GM12878 (cell line): ENCODE measurements at regions not wholly inside any gene's neighbourhood (a gene's known extent, or its start where the extent isn't known, plus 50 kb on each side); places are given as distances from the start of the nearest gene placed in this dataset.
A peak's percentile ranks its signal among the peaks of the same experiment; 100 is the strongest.

Source experiments
- ATAC-seq: fragments of 200-7000 bp; cut with Tn5 transposase; 3 replicates; pipeline ENCODE4 v1.9.1; 2020; ENCODE audit warnings: mild to moderate bottlenecking, moderate library complexity
- BruUV-seq: library from RNA; stranded (reverse); fragments of 400-500 nt; replicated peaks from 2 replicates; lab custom pipeline; 2021; lab: Mats Ljungman, UMichigan
- CTCF ChIA-PET: fragments of 300-600 bp; sonication (Branson Sonifier 250); formaldehyde crosslinking; extraction: SDS; loops from one replicate; lab custom pipeline; 2021; ENCODE audit warnings: inconsistent platforms; lab: Yijun Ruan, JAX
- POLR2A ChIA-PET: fragments of 350-600 bp; formaldehyde crosslinking; extraction: SDS; loops from one replicate; lab custom pipeline; 2021; ENCODE audit warnings: inconsistent platforms; lab: Charles Lee
- RAD21 ChIA-PET: fragments of 300-600 bp; sonication (Branson Sonifier 250); formaldehyde crosslinking; loops from one replicate; lab custom pipeline; 2023; ENCODE audit warnings: antibody characterized with exemption; ENCODE audit not compliant: unreplicated experiment; lab: Charles Lee
- SMC1A ChIA-PET: fragments of 300-600 bp; sonication (Branson Sonifier 250); formaldehyde crosslinking; loops from one replicate; lab custom pipeline; 2023; ENCODE audit not compliant: unreplicated experiment, uncharacterized antibody; lab: Charles Lee
- DNase-seq: peaks from one replicate; pipeline ENCODE4 v3.0.0-alpha.2; 2011; ENCODE audit warnings: low read depth, low spot score
- FAIRE-seq: peaks from 3 replicates; lab custom pipeline; 2011; peaks lifted over from hg19 to GRCh38; lab: Jason Lieb, UNC
- H2AFZ ChIP-seq: 2 replicates; pipeline ENCODE4 v1.6.0; 2011; ENCODE audit warnings: low read depth, low read length, control low read depth; ENCODE audit not compliant: control insufficient read depth
- H3K27ac ChIP-seq: 2 replicates; pipeline ENCODE4 v1.5.1; 2011; ENCODE audit warnings: control low read depth; ENCODE audit not compliant: control insufficient read depth, insufficient read depth
- H3K27me3 ChIP-seq, 2 experiments: replicated peaks in 1 of 2; 2 replicates each; pipeline versions ENCODE4 v1.6.0 to v1.6.1; 2011; ENCODE audit warnings: low read length in 1 of 2; ENCODE audit not compliant: control insufficient read depth in 2 of 2, insufficient read depth in 2 of 2
- H3K36me3 ChIP-seq, 2 experiments: 2 replicates each; pipeline ENCODE4 v1.5.1; 2011; ENCODE audit warnings: low read length in 1 of 2; ENCODE audit not compliant: control insufficient read depth in 2 of 2, insufficient read depth in 2 of 2
- H3K4me1 ChIP-seq: 2 replicates; pipeline ENCODE4 v1.6.1; 2011; ENCODE audit warnings: mild to moderate bottlenecking, low read length, moderate library complexity, mixed read lengths; ENCODE audit not compliant: control insufficient read depth, insufficient read depth
- H3K4me2 ChIP-seq: 2 replicates; pipeline ENCODE4 v1.6.0; 2011; ENCODE audit warnings: control low read depth; ENCODE audit not compliant: control insufficient read depth, insufficient read depth
- H3K4me3 ChIP-seq: fragments of 200-600 bp; sonication (generic); 2 replicates; pipeline ENCODE4 v1.5.1; 2016
- H3K79me2 ChIP-seq: 2 replicates; pipeline ENCODE4 v1.6.0; 2011; ENCODE audit warnings: low read length; ENCODE audit not compliant: control insufficient read depth, insufficient read depth
- H3K9ac ChIP-seq: 2 replicates; pipeline ENCODE4 v1.8.0; 2011; ENCODE audit warnings: low read length, control low read depth, mixed read lengths; ENCODE audit not compliant: control insufficient read depth, insufficient read depth
- H3K9me3 ChIP-seq: replicated peaks from 3 replicates; pipeline ENCODE4 v1.5.1; 2011; ENCODE audit warnings: mild to moderate bottlenecking, low read length; ENCODE audit not compliant: control insufficient read depth, insufficient read depth
- H4K20me1 ChIP-seq: 2 replicates; pipeline ENCODE4 v1.6.0; 2011; ENCODE audit not compliant: control insufficient read depth, insufficient read depth
- EED ChIP-seq: sonication (generic); IDR thresholded peaks from 2 replicates; pipeline ENCODE4 v1.6.1; 2016; ENCODE audit warnings: antibody characterized with exemption, low read depth
- LARP7 ChIP-seq: fragments of 450-650 bp; IDR thresholded peaks from 2 replicates; pipeline ENCODE4 v1.6.1; 2017; ENCODE audit warnings: mild to moderate bottlenecking
- POU2F2 ChIP-seq: IDR thresholded peaks from 3 replicates; pipeline ENCODE4 v1.6.1; 2011; ENCODE audit warnings: low read depth, mild to moderate bottlenecking, low read length, borderline replicate concordance
- RAD21 ChIP-seq: IDR thresholded peaks from 2 replicates; pipeline ENCODE4 v1.6.1; 2011; ENCODE audit warnings: mild to moderate bottlenecking, low read depth, low read length, moderate library complexity; ENCODE audit not compliant: insufficient read depth
- RFX5 ChIP-seq: IDR thresholded peaks from 2 replicates; pipeline ENCODE4 v1.6.1; 2011; ENCODE audit warnings: low read depth, low read length, improper control_type of control experiment
- SMAD5 ChIP-seq: IDR thresholded peaks from 2 replicates; pipeline ENCODE4 v1.6.1; 2016; ENCODE audit warnings: antibody characterized with exemption, low read depth
- SRF ChIP-seq, 2 experiments: IDR thresholded peaks; 2 replicates each; pipeline ENCODE4 v1.6.1; 2011; ENCODE audit warnings: low read depth in 2 of 2, low read length in 2 of 2, mild to moderate bottlenecking in 1 of 2, moderate library complexity in 1 of 2
- ZSCAN29 ChIP-seq: fragments of 450-650 bp; IDR thresholded peaks from 2 replicates; pipeline ENCODE4 v1.6.1; 2017; ENCODE audit warnings: mild to moderate bottlenecking, moderate library complexity
- WGBS: methylation state at CpG from one replicate; pipeline ENCODE4 v1.1.6; 2016; ENCODE audit warnings: low lambda C conversion rate; ENCODE audit not compliant: insufficient replicate concordance, insufficient coverage; ENCODE audit errors: missing lambda C conversion rate; 5-methylcytosine and 5-hydroxymethylcytosine counted together
- in situ Hi-C: fragments of 300-500 bp; cut with MboI; formaldehyde crosslinking; loops from 9 replicates; pipeline ENCODE4 v1.14.3; 2018; ENCODE audit warnings: mixed read lengths
- intact Hi-C: fragments of 100-400 bp; cut with micrococcal nuclease; formaldehyde crosslinking; loops from one replicate; pipeline ENCODE4 v1.14.2; 2022; ENCODE audit not compliant: unreplicated experiment
- TF ChIP-seq, protein P1 (sequence below), 3 experiments: IDR thresholded peaks in 2 of 3; conservative IDR thresholded peaks in 1 of 3; 2 replicates each; pipeline ENCODE4 v1.5.1; 2011; ENCODE audit warnings: low read depth in 3 of 3, low read length in 3 of 3, mild to moderate bottlenecking in 3 of 3, control low read depth in 2 of 3, moderate library complexity in 2 of 3, inconsistent platforms in 1 of 3, mixed read lengths in 1 of 3; ENCODE audit not compliant: control insufficient read depth in 2 of 3, insufficient read depth in 1 of 3; ENCODE audit errors: extremely low read depth in 1 of 3
- TF ChIP-seq, protein P2 (sequence below): fragments of 450-650 bp; IDR thresholded peaks from 2 replicates; pipeline ENCODE4 v1.6.1; 2017; ENCODE audit warnings: mild to moderate bottlenecking
- TF ChIP-seq, protein P3 (sequence below): IDR thresholded peaks from 2 replicates; pipeline ENCODE4 v1.6.1; 2011; ENCODE audit warnings: borderline replicate concordance, low read depth, mild to moderate bottlenecking, moderate library complexity, mixed read lengths, low read length; ENCODE audit not compliant: insufficient read depth; ENCODE audit errors: extremely low read length

DNA sequence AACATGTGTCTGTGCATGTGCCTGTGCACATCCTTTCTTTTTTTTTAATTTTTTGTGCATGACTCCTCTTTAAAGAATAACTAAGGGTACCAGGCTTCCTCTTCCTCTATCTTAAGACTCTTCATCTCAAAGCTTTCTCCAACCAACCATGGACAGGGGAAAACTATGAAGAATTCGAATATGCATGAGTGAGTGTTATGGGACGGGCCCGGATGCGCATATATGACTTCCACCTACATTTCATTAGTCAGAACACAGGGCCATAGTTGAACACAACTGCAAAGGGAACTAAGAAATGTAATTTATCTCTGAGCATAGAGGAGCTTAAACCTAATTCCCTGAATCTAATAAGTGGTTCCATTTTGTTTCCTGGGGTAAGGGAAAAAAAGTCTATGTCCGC lies 270.3 kb upstream of the SORCS1 start:
- Histone ChIP-seq H2AFZ (no peak overlapping the region; the same call in 1 of the 2 replicates), H4K20me1 (no peaks in the 10 kb centered on the region), H3K27ac (no peak overlapping the region), H3K4me2 (no peak overlapping the region), H3K9ac (no peak overlapping the region), H3K9me3 (no peaks in the 10 kb centered on the region), H3K4me3 (no peak overlapping the region), H3K27me3 (no peaks in the 10 kb centered on the region), H3K36me3 (no peaks in the 10 kb centered on the region), H3K4me1 (0 out of 2 replicates have a peak, but pooled peaks cover 2% of the 10 kb centered on the region), H3K79me2 (no peaks in the 10 kb centered on the region)
- intact Hi-C loops (no loop called here), in situ Hi-C loops (no loop called here)
- DNase-seq (no peak), ATAC-seq (no peak; the same call in 1 of the 3 replicates), FAIRE-seq (no peak)
- ChIA-PET RAD21 (interaction anchor here (1.3 to 2.9 kb wide), 5 partner anchors 9 to 25 kb away, joined by 3 to 19 read pairs (median 9); no protein-coding TSS in a partner anchor), CTCF (interaction anchor here (1.5 to 2.7 kb wide), 4 partner anchors 9 to 26 kb away, joined by 6 to 18 read pairs (median 12); no protein-coding TSS in a partner anchor), SMC1A (interaction anchor here (0.6 to 4.2 kb wide), 13 partner anchors 9 to 769 kb away, joined by 3 to 25 read pairs (median 5); no protein-coding TSS in a partner anchor), POLR2A (interaction anchor here (0.7 to 2.6 kb wide), 5 partner anchors 8 to 221 kb away, joined by 3 to 10 read pairs (median 3); no protein-coding TSS in a partner anchor)
- no TSS peak for BruUV-seq
- no peak for TF ChIP-seq RFX5
- TF ChIP-seq ZSCAN29, result no peak
- TF ChIP-seq SRF (IDR thresholded peaks at IDR 0.05; ENCODE audit: low read depth in 2 of 2, low read length in 2 of 2), result 0 out of 4 replicates have a peak, but pooled peaks of 1 of the 2 experiments have one; percentile 20
- 36% methylated on average over 5 of the region's 5 CpGs for WGBS

DNA sequence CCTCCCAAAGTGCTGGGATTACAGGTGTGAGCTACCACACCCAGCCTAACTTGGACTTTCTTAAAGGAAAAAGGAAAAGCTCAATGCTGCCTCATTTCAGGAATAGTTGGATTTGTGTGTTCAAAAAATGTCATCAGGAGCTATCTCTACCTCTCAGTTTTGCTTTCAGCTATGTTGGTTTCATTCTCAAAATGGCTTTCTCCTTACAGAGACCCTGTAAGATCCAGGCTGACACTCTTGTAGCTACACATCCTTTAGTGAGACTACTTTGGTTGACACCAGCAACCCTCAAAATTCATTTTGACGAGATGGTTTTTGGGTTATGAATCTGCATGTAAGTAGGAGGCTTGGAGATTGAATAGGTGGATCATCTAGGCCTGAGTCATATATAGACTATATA lies 269.7 kb upstream of the SORCS1 start:
- DNase-seq (no peak), ATAC-seq (peak; percentile 36; the same call in 2 of the 3 replicates), FAIRE-seq (no peak)
- intact Hi-C loops, result no loop called here
- Histone ChIP-seq H4K20me1 (no peaks in the 10 kb centered on the region), H3K79me2 (no peaks in the 10 kb centered on the region), H3K9ac (no peak overlapping the region), H3K4me1 (0 out of 2 replicates have a peak, but pooled peaks cover 2% of the 10 kb centered on the region), H3K4me2 (no peak overlapping the region; the same call in 1 of the 2 replicates), H3K27ac (no peak overlapping the region), H3K36me3 (no peaks in the 10 kb centered on the region), H2AFZ (no peak overlapping the region; the same call in none of the 2 replicates), H3K4me3 (no peak overlapping the region), H3K27me3 (no peaks in the 10 kb centered on the region), H3K9me3 (no peaks in the 10 kb centered on the region)
- WGBS, result 0% methylated on average over 1 of the region's 1 CpG
- POLR2A ChIA-PET, result interaction anchor here (0.7 to 2.6 kb wide), 5 partner anchors 9 to 1175 kb away, joined by 3 to 10 read pairs (median 4); no protein-coding TSS in a partner anchor
- RAD21 ChIA-PET, result interaction anchor here (0.6 to 2.9 kb wide), 7 partner anchors 9 to 344 kb away, joined by 3 to 19 read pairs (median 8); no protein-coding TSS in a partner anchor
- CTCF ChIA-PET, result interaction anchor here (0.6 to 2.7 kb wide), 5 partner anchors 8 to 25 kb away, joined by 3 to 18 read pairs (median 9); no protein-coding TSS in a partner anchor
- in situ Hi-C loops, result no loop called here
- SMC1A ChIA-PET, result interaction anchor here (0.9 to 4.2 kb wide), 11 partner anchors 8 to 770 kb away, joined by 3 to 25 read pairs (median 5); no protein-coding TSS in a partner anchor
- BruUV-seq, result no TSS peak
- TF ChIP-seq POU2F2, result no peak
- TF ChIP-seq EED, result no peak
- TF ChIP-seq, protein P1, sequence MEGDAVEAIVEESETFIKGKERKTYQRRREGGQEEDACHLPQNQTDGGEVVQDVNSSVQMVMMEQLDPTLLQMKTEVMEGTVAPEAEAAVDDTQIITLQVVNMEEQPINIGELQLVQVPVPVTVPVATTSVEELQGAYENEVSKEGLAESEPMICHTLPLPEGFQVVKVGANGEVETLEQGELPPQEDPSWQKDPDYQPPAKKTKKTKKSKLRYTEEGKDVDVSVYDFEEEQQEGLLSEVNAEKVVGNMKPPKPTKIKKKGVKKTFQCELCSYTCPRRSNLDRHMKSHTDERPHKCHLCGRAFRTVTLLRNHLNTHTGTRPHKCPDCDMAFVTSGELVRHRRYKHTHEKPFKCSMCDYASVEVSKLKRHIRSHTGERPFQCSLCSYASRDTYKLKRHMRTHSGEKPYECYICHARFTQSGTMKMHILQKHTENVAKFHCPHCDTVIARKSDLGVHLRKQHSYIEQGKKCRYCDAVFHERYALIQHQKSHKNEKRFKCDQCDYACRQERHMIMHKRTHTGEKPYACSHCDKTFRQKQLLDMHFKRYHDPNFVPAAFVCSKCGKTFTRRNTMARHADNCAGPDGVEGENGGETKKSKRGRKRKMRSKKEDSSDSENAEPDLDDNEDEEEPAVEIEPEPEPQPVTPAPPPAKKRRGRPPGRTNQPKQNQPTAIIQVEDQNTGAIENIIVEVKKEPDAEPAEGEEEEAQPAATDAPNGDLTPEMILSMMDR (IDR thresholded peaks at IDR 0.05 in 2 of 3, conservative IDR thresholded peaks at IDR 0.05 in 1 of 3; ENCODE audit: control insufficient read depth in 2 of 3, extremely low read depth in 1 of 3, insufficient read depth in 1 of 3, low read depth in 3 of 3, low read length in 3 of 3), result no peak
- TF ChIP-seq LARP7, result no peak
- TF ChIP-seq, protein P2, sequence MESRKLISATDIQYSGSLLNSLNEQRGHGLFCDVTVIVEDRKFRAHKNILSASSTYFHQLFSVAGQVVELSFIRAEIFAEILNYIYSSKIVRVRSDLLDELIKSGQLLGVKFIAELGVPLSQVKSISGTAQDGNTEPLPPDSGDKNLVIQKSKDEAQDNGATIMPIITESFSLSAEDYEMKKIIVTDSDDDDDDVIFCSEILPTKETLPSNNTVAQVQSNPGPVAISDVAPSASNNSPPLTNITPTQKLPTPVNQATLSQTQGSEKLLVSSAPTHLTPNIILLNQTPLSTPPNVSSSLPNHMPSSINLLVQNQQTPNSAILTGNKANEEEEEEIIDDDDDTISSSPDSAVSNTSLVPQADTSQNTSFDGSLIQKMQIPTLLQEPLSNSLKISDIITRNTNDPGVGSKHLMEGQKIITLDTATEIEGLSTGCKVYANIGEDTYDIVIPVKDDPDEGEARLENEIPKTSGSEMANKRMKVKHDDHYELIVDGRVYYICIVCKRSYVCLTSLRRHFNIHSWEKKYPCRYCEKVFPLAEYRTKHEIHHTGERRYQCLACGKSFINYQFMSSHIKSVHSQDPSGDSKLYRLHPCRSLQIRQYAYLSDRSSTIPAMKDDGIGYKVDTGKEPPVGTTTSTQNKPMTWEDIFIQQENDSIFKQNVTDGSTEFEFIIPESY, result no peak
- TF ChIP-seq SMAD5, result no peak
- TF ChIP-seq SRF (IDR thresholded peaks at IDR 0.05; ENCODE audit: low read depth in 2 of 2, low read length in 2 of 2), result no peak
- TF ChIP-seq, protein P3, sequence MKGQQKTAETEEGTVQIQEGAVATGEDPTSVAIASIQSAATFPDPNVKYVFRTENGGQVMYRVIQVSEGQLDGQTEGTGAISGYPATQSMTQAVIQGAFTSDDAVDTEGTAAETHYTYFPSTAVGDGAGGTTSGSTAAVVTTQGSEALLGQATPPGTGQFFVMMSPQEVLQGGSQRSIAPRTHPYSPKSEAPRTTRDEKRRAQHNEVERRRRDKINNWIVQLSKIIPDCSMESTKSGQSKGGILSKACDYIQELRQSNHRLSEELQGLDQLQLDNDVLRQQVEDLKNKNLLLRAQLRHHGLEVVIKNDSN, result no peak
- no peak for TF ChIP-seq RAD21
